GM18502 (cell line): ENCODE measurements at regions not wholly inside any gene's neighbourhood (a gene's known extent, or its start where the extent isn't known, plus 50 kb on each side); places are given as distances from the start of the nearest gene placed in this dataset.

ENCODE experiments used
- ATAC-seq: cut with Tn5 transposase; IDR thresholded peaks from one replicate; pipeline ENCODE4 v1.9.1; 2021; ENCODE audit warnings: mild to moderate bottlenecking; ENCODE audit not compliant: unreplicated experiment, poor library complexity

DNA sequence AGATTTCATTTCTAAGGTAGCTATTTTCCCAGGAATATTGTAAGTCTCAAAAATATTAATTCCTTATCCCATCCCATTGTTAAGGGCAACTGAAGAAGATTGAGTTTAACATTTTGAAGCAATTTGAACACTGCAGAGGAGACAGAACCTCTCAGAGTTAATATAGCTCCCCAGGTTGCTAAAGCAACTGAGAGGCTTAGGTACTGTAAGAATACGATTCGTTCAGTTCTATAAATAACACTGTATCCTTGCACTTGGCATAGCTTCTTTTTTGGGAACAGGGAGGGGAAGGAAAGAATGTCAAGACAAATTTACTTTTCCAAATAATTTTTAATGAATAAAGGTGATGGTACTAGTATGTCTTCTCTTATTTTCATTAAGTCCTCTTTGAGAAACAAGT is 658.4 kb upstream of the CELF2 start:
- no peak for ATAC-seq

- ATAC-seq = no peak
These were observed 656.3 kb upstream of the CELF2 start for GRCh38 chr10:10361301-10361885.

GRCh38 chr10:10362800-10363199 is 654.9 kb upstream of the CELF2 start:
- no peak for ATAC-seq

GRCh38 chr10:10363217-10363616 is 654.5 kb upstream of the CELF2 start:
- ATAC-seq = no peak

- no peak for ATAC-seq
These were observed 652.8 kb upstream of the CELF2 start for GRCh38 chr10:10364902-10365301.

GRCh38 chr10:10365676-10366075 is 652.0 kb upstream of the CELF2 start:
- ATAC-seq = no peak

DNA sequence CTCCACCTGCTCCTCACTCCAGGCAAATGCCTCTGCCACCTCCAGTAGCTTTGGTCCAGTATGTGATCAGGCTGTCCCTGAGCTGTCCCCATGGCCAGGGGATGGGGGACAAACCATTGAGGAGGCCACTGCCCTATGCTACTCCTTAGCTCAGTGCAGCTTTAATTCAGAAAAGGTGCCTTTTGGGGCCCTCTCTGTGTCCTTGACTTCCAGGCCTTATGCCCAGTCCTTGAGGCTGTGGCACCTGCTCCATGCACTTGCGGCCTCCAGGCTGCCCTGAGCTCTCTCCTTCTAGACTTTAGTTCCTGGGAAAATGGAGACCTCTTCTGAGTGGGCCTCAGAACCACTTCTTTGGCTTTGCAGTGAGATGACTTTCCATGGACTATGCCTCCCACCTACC is 650.8 kb upstream of the CELF2 start:
- no peak for ATAC-seq

DNA sequence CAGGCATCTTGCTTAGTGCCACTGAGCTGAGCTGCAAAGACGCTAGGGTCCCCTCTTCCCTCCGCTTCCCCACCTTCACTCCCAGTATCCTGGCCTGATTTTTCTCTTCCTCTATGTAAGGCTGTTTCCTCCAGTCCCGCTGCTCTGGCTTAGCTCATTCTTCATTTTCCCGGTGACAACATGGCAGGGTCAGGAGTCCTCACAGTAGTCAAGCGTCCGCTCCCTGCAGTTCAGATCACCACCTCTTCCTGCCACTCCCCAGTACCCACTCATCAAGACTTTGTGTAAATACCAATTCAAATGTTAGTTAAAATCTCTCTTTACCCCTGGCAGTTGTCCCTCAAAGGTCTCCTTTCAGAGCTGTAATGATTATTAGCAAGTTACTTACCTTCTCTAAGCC is 650.4 kb upstream of the CELF2 start:
- no peak for ATAC-seq

DNA sequence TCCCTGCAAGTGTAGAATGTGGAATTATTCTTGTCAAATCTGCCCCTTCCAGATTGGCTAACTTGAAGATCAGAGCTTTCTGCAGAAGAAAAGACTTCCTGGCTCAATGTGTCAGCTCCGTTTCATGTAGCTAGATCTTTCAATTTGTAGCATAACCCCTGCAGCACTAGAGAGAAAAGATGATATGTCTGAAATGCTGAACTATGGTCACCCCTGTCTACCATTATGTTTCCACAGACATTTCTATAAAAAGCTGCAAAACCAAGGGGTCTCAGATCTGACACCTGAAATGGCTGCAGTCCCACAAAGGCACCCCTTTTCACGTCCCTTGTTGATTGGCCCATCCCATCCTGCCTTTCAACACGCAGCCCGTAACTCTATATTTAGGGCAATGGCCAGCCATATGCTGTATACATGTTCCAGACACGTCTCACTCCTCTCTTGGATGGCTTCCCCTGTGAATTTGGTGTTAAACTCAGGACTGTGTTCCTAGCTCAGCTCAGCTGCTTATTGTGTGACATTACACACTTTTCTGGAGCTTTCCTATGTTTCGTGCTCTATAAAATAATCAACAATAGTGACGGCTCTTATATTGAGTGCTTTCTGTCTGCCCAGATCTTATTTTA is 648.6 kb upstream of the CELF2 start:
- no peak for ATAC-seq

- ATAC-seq = no peak
These were observed 631.8 kb upstream of the CELF2 start for GRCh38 chr10:10385831-10386230.

DNA sequence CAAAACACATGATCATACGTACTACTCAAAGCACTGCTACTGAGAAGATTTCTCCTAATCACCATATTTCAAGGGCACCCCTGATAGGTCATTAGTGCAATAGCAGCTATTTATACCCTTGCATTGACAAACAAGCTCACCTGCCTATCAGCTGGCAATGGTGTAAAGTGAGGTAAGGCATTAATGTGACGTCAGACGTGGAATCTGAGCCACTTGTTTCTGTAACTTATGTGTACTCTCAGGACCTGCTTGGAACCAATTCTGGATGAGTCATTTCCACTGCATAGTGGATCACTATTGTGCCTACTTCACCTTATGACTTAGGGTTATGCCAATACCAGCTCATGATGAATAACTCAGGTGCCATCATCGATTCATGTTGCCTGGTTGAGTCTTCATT is 628.5 kb upstream of the CELF2 start:
- ATAC-seq = no peak

GRCh38 chr10:10392511-10392910 is 625.2 kb upstream of the CELF2 start:
- ATAC-seq = no peak

- no peak for ATAC-seq
These were observed 622.6 kb upstream of the CELF2 start for GRCh38 chr10:10394933-10395658.

DNA sequence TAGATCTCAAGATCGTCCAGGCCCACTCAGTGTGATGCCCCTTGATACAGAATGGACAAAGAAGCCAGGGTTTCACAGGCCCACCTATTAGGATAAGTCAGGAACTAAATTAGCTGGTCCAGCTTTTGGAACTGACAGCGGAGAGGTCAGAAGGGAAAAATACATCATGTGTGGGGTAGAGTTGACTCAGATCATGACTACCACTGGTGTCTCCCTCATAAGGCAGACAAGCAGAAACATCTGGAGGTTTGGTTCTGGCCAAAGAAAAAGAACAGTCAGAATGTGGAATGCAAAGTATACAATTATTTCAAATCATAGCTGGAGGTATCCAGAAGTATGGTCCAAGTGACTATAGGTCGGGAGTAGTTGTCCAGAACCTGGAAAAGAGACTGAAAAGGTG is 621.1 kb upstream of the CELF2 start:
- ATAC-seq = no peak

DNA sequence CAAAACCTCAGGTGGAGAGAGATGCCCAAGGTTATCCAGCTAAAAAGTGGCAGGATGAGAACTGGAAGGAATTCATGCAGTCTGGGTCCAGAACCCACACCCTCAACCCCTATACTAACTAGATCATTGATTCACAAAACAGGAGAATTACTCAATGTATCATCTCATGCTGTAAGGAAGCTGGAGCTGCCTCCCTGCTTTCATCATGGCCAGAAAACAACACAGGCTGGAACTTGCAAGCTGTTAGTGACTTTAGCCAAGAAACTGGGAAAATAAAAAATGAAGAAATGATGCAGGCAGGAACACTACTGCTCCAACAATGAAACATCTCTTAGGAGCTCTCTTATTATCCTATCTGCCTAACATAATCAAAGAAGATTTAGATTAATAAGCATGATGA is 619.8 kb upstream of the CELF2 start:
- ATAC-seq = no peak

- ATAC-seq = no peak
These were observed 613.9 kb upstream of the CELF2 start for GRCh38 chr10:10403762-10404161.

GRCh38 chr10:10417671-10418070 is 600.0 kb upstream of the CELF2 start:
- ATAC-seq = no peak

GRCh38 chr10:10418387-10418786 is 599.3 kb upstream of the CELF2 start:
- ATAC-seq = peak; percentile 89

DNA sequence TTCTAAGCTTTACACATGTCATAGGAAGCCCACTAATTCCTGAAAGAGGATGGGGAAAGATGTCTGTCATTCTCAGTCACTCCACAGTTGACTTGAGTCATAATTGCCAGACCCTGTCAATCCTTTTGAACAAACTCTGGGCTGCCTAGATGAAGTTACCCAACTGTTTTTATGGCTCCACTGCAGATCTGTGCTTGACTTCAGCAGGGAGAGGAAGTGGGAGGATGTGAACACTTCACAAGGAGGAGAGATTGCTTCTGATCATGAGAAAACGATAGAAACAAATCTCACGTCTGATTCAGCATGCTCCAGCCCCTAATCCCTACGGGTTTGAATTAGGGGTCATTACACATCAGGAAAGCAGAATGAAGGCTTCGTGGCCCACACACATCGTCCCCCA is 596.6 kb upstream of the CELF2 start:
- no peak for ATAC-seq

DNA sequence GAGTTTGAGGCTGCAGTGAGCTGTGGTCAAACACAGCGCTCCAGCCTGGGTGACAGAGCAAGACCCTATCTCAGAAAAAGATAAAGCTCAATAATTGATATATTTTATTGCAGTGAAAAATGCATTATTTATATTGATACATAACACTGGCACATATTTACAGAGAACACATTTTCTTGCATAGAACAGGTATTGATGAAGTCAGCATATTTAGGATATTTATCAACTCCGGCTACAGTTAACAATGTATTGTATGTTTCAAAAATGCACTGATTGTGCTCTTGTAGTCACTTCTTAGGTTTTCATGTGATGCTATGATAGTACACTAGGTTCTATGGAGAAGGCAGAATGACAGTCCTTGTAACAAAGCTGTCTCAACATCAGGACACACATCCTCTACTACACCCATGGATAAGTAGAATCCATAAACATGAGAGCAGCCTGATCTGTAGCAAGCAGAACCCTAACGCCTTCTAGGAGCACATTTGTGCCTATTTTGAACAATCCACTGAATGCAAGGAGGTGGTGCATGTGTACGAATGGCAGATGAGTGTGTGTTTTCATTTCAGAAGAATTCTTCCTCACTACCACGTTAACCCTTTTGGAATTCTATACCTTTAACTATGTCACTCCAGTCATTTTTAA is 586.1 kb upstream of the CELF2 start:
- no peak for ATAC-seq

DNA sequence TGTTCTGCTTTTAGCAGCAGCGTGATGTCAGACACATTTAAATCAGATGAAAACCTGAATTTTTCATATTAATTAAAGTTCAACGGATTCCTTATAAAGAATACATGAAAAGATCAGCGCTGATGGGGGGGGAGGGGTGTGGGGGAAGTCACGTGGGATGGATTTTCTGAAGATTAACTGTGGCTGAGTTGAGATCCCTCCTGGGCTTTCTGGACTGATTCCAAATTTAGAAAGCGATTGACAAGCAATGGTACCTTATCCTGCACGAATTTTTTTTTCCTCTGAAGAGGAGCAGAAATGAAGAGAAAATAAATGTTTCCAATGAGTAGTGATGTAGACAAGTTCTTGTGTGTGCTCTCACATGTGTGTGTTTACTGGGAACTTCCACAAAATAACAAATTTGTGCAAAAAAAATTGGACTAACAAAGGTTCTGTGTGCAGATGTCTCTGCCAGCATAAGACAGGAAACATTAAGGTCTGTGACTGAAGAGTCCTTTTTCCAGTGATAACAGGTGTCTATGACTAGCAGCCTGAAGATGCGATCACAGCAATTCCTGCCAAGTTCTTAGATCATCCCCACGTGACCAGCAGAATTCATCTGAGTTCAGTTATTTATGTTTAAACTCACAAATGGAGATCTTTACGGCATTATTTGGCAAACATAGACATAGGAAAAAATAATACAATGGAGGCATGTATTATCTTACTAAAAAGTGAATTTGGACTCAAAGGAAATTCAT is 585.2 kb upstream of the CELF2 start:
- ATAC-seq = no peak
